HepG2 (cell line): ENCODE measurements at regions not wholly inside any gene's neighbourhood (a gene's known extent, or its start where the extent isn't known, plus 50 kb on each side); places are given as distances from the start of the nearest gene placed in this dataset.

Experiments used
- ATAC-seq: fragments of 200-7000 bp; cut with Tn5 transposase; 3 replicates; pipeline ENCODE4 v1.9.1; 2020; ENCODE audit warnings: mild to moderate bottlenecking, moderate library complexity
- BruUV-seq: library from RNA; stranded (reverse); fragments of 400-500 nt; replicated peaks from 2 replicates; lab custom pipeline; 2021; lab: Mats Ljungman, UMichigan
- CTCF ChIA-PET: fragments of 300-600 bp; formaldehyde crosslinking; extraction: SDS; loops from one replicate; lab custom pipeline; 2021; ENCODE audit warnings: low total read pairs, inconsistent platforms, low intra/inter-chr PET ratio; lab: Yijun Ruan, JAX
- POLR2A ChIA-PET: fragments of 350-600 bp; sonication (Branson Sonifier 250); formaldehyde crosslinking; loops from one replicate; lab custom pipeline; 2020; ENCODE audit warnings: antibody characterized with exemption, inconsistent platforms; lab: Yijun Ruan, JAX
- DNase-seq: peaks from one replicate; pipeline ENCODE4 v3.0.0-alpha.2; 2015; ENCODE audit warnings: low spot score
- FAIRE-seq: peaks from 3 replicates; lab custom pipeline; 2011; peaks lifted over from hg19 to GRCh38; lab: Jason Lieb, UNC
- H2AFZ ChIP-seq: one replicate; pipeline ENCODE4 v1.6.1; 2011; ENCODE audit warnings: low read length, inconsistent platforms
- H3K27ac ChIP-seq: fragments of 300-600 bp; 3 replicates; pipeline ENCODE4 v1.8.0; 2011; ENCODE audit warnings: mixed run types, mild to moderate bottlenecking, mixed read lengths, low read length, inconsistent platforms; ENCODE audit not compliant: insufficient read depth; ENCODE audit errors: extremely low read length
- H3K27me3 ChIP-seq, 2 experiments: fragments of 200-600 bp in 1 of 2; 2 replicates in 1 of 2; 3 replicates in 1 of 2; pipeline versions ENCODE4 v1.6.0 to v1.8.0; 2011; ENCODE audit warnings: low read length in 2 of 2, mild to moderate bottlenecking in 2 of 2, moderate library complexity in 2 of 2, inconsistent platforms in 1 of 2; ENCODE audit not compliant: insufficient read depth in 2 of 2, control insufficient read depth in 1 of 2
- H3K36me3 ChIP-seq, 2 experiments: fragments of 200-600 bp in 1 of 2; replicated peaks in 1 of 2; 2 replicates in 1 of 2; 3 replicates in 1 of 2; pipeline versions ENCODE4 v1.5.1 to v1.8.0; 2011; ENCODE audit warnings: low read length in 2 of 2, inconsistent platforms in 1 of 2; ENCODE audit not compliant: insufficient read depth in 2 of 2, control insufficient read depth in 1 of 2
- H3K4me1 ChIP-seq: 2 replicates; pipeline ENCODE4 v1.5.1; 2012; ENCODE audit warnings: low read length, inconsistent platforms; ENCODE audit not compliant: insufficient read depth
- H3K4me2 ChIP-seq: 2 replicates; pipeline ENCODE4 v1.6.0; 2011; ENCODE audit warnings: low read depth, low read length, inconsistent platforms
- H3K4me3 ChIP-seq, 3 experiments: fragments of 200-600 bp in 1 of 3; sonication (generic), shearing (Covaris generic) in 1 of 3; replicated peaks in 1 of 3; 2 replicates each; pipeline ENCODE4 v1.5.1; 2011 to 2016; ENCODE audit warnings: low read length in 3 of 3, inconsistent platforms in 2 of 3, low read depth in 2 of 3, mild to moderate bottlenecking in 2 of 3, control low read depth in 1 of 3, mixed read lengths in 1 of 3; ENCODE audit not compliant: insufficient read depth in 1 of 3
- H3K79me2 ChIP-seq: one replicate; pipeline ENCODE4 v1.6.1; 2011; ENCODE audit warnings: low read length, inconsistent platforms; ENCODE audit not compliant: insufficient read depth
- H3K9ac ChIP-seq: 2 replicates; pipeline ENCODE4 v1.6.0; 2011; ENCODE audit warnings: mild to moderate bottlenecking, low read depth, low read length, inconsistent platforms; ENCODE audit not compliant: insufficient read depth
- H3K9me3 ChIP-seq: 2 replicates; pipeline ENCODE4 v1.5.1; 2012; ENCODE audit warnings: mild to moderate bottlenecking, low read length
- H4K20me1 ChIP-seq: 2 replicates; pipeline ENCODE4 v1.6.0; 2011; ENCODE audit warnings: inconsistent platforms, mild to moderate bottlenecking, low read length, moderate library complexity; ENCODE audit not compliant: insufficient read depth
- CHD4 ChIP-seq: fragments of 200-600 bp; sonication (generic); IDR thresholded peaks from 2 replicates; pipeline ENCODE4 v1.7.0; 2017; ENCODE audit warnings: mild to moderate bottlenecking, low read length, borderline replicate concordance
- EEA1 ChIP-seq: sonication (generic); formaldehyde crosslinking; IDR thresholded peaks from 2 replicates; pipeline ENCODE4 v1.5.1; 2020; ENCODE audit warnings: mild to moderate bottlenecking, missing genetic modification reagents, borderline replicate concordance
- ESRRA ChIP-seq: sonication (generic); formaldehyde crosslinking; IDR thresholded peaks from 2 replicates; pipeline ENCODE4 v1.5.1; 2020; ENCODE audit warnings: mild to moderate bottlenecking, low read depth, missing genetic modification reagents
- FOSL2 ChIP-seq: sonication (generic); formaldehyde crosslinking; IDR thresholded peaks from 2 replicates; pipeline ENCODE4 v1.4.0; 2020; ENCODE audit warnings: missing genetic modification reagents
- GZF1 ChIP-seq: sonication (generic); formaldehyde crosslinking; IDR thresholded peaks from 2 replicates; pipeline ENCODE4 v1.5.1; 2020; ENCODE audit warnings: mild to moderate bottlenecking, missing genetic modification reagents
- ISL2 ChIP-seq: sonication (generic); formaldehyde crosslinking; IDR thresholded peaks from 2 replicates; pipeline ENCODE4 v1.5.0; 2020; ENCODE audit warnings: missing genetic modification reagents
- MXD4 ChIP-seq: IDR thresholded peaks from 2 replicates; pipeline ENCODE4 v1.6.1; 2016; ENCODE audit warnings: mild to moderate bottlenecking, missing biosample characterization, missing genetic modification reagents
- NFE2L2 ChIP-seq: fragments of 150-350 bp; IDR thresholded peaks from 2 replicates; pipeline ENCODE4 v1.6.1; 2014; ENCODE audit warnings: low read length
- NR2F1 ChIP-seq, 2 experiments: fragments of 450-650 bp in 1 of 2; formaldehyde crosslinking in 1 of 2; IDR thresholded peaks; 2 replicates each; pipeline versions ENCODE4 v1.5.0 to v1.6.1; 2016 to 2020; ENCODE audit warnings: mild to moderate bottlenecking in 1 of 2, missing compliant biosample characterization in 1 of 2, missing genetic modification reagents in 1 of 2, moderate library complexity in 1 of 2
- NR2F6 ChIP-seq, 2 experiments: IDR thresholded peaks; 2 replicates each; pipeline ENCODE4 v1.6.1; 2016; ENCODE audit warnings: antibody characterized with exemption in 1 of 2, mild to moderate bottlenecking in 1 of 2
- TCF12 ChIP-seq, 2 experiments: fragments of 450-650 bp in 1 of 2; sonication (generic) in 1 of 2; formaldehyde crosslinking in 1 of 2; IDR thresholded peaks; 2 replicates each; pipeline versions ENCODE4 v1.6.1 to v1.8.0; 2017 to 2022; ENCODE audit warnings: antibody characterized with exemption in 1 of 2, mild to moderate bottlenecking in 1 of 2, missing genetic modification reagents in 1 of 2, moderate library complexity in 1 of 2
- ZBTB7A ChIP-seq: sonication (generic); formaldehyde crosslinking; IDR thresholded peaks from 2 replicates; pipeline ENCODE4 v1.8.0; 2022; ENCODE audit warnings: mild to moderate bottlenecking, missing genetic modification reagents
- ZNF414 ChIP-seq: sonication (generic); formaldehyde crosslinking; IDR thresholded peaks from 2 replicates; pipeline ENCODE4 v1.5.0; 2020; ENCODE audit warnings: missing genetic modification reagents
- WGBS: methylation state at CpG from one replicate; pipeline ENCODE4 v1.1.6; 2017; ENCODE audit warnings: low lambda C conversion rate; 5-methylcytosine and 5-hydroxymethylcytosine counted together
- in situ Hi-C: cut with HindIII; loops from 2 replicates; pipeline ENCODE4 v1.10.0; 2017; ENCODE audit warnings: low pct_unique_long_range_greater_than_20kb; ENCODE audit not compliant: extremely low pct_ligation_motif_present
- intact Hi-C: fragments of 100-400 bp; cut with micrococcal nuclease; formaldehyde crosslinking; loops from one replicate; pipeline ENCODE4 v1.10.0; 2022; ENCODE audit not compliant: unreplicated experiment
- TF ChIP-seq, protein P1 (sequence below): sonication (generic); formaldehyde crosslinking; IDR thresholded peaks from 2 replicates; pipeline ENCODE4 v1.8.1; 2023; ENCODE audit warnings: mild to moderate bottlenecking, inconsistent platforms, moderate library complexity, missing genetic modification reagents, borderline replicate concordance
- TF ChIP-seq, protein P2 (sequence below): fragments of 450-650 bp; IDR thresholded peaks from 2 replicates; pipeline ENCODE4 v1.6.1; 2016
- TF ChIP-seq, protein P3 (sequence below): sonication (generic); formaldehyde crosslinking; IDR thresholded peaks from 2 replicates; pipeline ENCODE4 v1.8.0; 2022; ENCODE audit warnings: missing genetic modification reagents, mild to moderate bottlenecking, inconsistent platforms, borderline replicate concordance

DNA sequence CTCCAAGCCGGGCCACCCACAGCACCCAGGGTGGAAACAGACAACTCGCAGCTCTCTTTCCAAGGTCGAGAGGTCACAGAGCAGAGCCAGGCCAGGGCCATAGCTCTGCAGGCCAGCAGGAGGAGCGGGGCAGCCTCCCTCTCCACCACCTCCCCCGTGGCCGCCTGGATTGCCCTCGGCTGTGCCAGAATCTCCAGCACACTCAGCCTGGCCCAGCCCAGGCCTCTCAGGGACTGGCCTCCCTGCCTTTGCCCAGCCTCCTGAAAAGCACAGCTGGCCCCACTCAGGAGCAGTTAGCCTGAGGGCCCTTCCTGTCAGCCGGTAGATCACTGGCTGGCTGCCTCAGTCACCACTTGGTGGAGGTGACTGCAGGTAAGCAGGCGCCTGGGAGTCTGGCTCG lies 85.8 kb upstream of the SEC14L1 start:
- POLR2A ChIA-PET: no interaction called here
- no peak for DNase-seq
- intact Hi-C loops: no loop called here

DNA sequence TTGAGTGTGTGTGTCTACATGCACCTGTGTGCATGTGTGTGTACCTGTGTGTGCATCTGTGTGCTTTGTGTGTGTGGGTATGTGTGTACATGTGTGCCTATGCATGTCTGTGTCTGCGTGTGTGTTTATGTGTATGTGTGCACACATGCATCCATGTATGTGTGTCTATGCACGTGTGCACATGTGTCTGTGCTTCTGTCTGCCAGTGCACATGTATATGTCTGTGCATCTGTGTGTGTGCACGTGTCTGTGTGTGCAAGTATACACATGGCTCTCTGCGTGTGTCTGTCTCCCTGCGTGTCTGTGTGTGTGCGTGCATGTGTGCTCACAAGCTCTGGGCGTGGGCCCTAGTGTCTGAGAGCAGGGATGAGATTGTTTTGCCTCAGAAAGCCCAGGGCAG lies 85.3 kb upstream of the SEC14L1 start:
- in situ Hi-C loops (loop anchor here (5.0 kb wide), 1 partner anchor 43 kb away; no protein-coding TSS in a partner anchor), intact Hi-C loops (no loop called here)
- no peak overlapping the region for H3K27ac ChIP-seq
- CTCF ChIA-PET: interaction anchor here (0.9 to 3.1 kb wide), 3 partner anchors 44 to 189 kb away, joined by 3 to 29 read pairs (median 23); partner anchors contain the start of gene MGAT5B
- BruUV-seq: no TSS peak
- no peaks in the 10 kb centered on the region for H3K79me2 ChIP-seq
- H3K27me3 ChIP-seq: peaks cover 29 to 81% of the 10 kb centered on the region in 2 experiments
- H3K9me3 ChIP-seq: no peaks in the 10 kb centered on the region
- H3K4me3 ChIP-seq: no peak overlapping the region
- no peak overlapping the region for H2AFZ ChIP-seq
- FAIRE-seq: peak; percentile 21
- 56% methylated on average over 5 of the region's 7 CpGs for WGBS
- no peaks in the 10 kb centered on the region for H3K36me3 ChIP-seq
- H3K9ac ChIP-seq: no peak overlapping the region
- peaks cover 9% of the 10 kb centered on the region for H3K4me1 ChIP-seq
- DNase-seq: no peak
- H3K4me2 ChIP-seq: no peak overlapping the region
- POLR2A ChIA-PET: no interaction called here
- ATAC-seq: no peak
- no peaks in the 10 kb centered on the region; the same call in 1 of the 2 replicates for H4K20me1 ChIP-seq
- TF ChIP-seq, protein P1, sequence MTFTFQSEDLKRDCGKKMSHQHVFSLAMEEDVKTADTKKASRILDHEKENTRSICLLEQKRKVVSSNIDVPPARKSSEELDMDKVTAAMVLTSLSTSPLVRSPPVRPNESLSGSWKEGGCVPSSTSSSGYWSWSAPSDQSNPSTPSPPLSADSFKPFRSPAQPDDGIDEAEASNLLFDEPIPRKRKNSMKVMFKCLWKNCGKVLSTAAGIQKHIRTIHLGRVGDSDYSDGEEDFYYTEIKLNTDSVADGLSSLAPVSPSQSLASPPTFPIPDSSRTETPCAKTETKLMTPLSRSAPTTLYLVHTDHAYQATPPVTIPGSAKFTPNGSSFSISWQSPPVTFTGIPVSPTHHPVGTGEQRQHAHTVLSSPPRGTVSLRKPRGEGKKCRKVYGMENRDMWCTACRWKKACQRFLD (CRISPR knock-in tag): no peak
- TF ChIP-seq ISL2 (no peak), ZNF414 (CRISPR knock-in tag) (no peak), ZBTB7A (CRISPR knock-in tag) (0 out of 2 replicates have a peak, but pooled peaks have one; percentile 41), TCF12 (IDR thresholded peaks at IDR 0.05) (no peak), TCF12 (CRISPR knock-in tag; IDR thresholded peaks at IDR 0.05) (no peak), MXD4 (CRISPR knock-in tag) (no peak), GZF1 (no peak), NFE2L2 (no peak)
- TF ChIP-seq, protein P2, sequence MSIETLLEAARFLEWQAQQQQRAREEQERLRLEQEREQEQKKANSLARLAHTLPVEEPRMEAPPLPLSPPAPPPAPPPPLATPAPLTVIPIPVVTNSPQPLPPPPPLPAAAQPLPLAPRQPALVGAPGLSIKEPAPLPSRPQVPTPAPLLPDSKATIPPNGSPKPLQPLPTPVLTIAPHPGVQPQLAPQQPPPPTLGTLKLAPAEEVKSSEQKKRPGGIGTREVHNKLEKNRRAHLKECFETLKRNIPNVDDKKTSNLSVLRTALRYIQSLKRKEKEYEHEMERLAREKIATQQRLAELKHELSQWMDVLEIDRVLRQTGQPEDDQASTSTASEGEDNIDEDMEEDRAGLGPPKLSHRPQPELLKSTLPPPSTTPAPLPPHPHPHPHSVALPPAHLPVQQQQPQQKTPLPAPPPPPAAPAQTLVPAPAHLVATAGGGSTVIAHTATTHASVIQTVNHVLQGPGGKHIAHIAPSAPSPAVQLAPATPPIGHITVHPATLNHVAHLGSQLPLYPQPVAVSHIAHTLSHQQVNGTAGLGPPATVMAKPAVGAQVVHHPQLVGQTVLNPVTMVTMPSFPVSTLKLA: peak; percentile 98

More for the DNA sequence above, 85.8 kb upstream of the SEC14L1 start:
- no peak overlapping the region for H3K9ac ChIP-seq
- ATAC-seq (peak; percentile 71), FAIRE-seq (no peak)
- no peaks in the 10 kb centered on the region for H3K79me2 ChIP-seq
- no peak overlapping the region for H3K4me2 ChIP-seq
- no peak overlapping the region for H2AFZ ChIP-seq
- no peaks in the 10 kb centered on the region; the same call in 1 of the 2 replicates for H4K20me1 ChIP-seq
- no peak overlapping the region for H3K4me3 ChIP-seq
- in situ Hi-C loops: loop anchor here (5.0 kb wide), 1 partner anchor 43 kb away; no protein-coding TSS in a partner anchor
- CTCF ChIA-PET: no interaction called here
- peaks cover 29 to 82% of the 10 kb centered on the region in 2 experiments for H3K27me3 ChIP-seq
- 0 out of 4 replicates have a peak, but pooled peaks have one; percentile 32 to 42 for TF ChIP-seq NR2F1 (CRISPR knock-in tag; IDR thresholded peaks at IDR 0.05)
- no peak for TF ChIP-seq FOSL2 (CRISPR knock-in tag)
- peak; percentile 52; the same call in 1 of the 2 replicates for TF ChIP-seq NR2F6 (IDR thresholded peaks at IDR 0.05)
- TF ChIP-seq NR2F6 (CRISPR knock-in tag; IDR thresholded peaks at IDR 0.05): peak; percentile 59; the same call in 1 of the 2 replicates
- TF ChIP-seq ESRRA: peak; percentile 68; the same call in 1 of the 2 replicates
- TF ChIP-seq EEA1 (CRISPR knock-in tag): 0 out of 2 replicates have a peak, but pooled peaks have one; percentile 31
- TF ChIP-seq CHD4: no peak
- TF ChIP-seq, protein P3, sequence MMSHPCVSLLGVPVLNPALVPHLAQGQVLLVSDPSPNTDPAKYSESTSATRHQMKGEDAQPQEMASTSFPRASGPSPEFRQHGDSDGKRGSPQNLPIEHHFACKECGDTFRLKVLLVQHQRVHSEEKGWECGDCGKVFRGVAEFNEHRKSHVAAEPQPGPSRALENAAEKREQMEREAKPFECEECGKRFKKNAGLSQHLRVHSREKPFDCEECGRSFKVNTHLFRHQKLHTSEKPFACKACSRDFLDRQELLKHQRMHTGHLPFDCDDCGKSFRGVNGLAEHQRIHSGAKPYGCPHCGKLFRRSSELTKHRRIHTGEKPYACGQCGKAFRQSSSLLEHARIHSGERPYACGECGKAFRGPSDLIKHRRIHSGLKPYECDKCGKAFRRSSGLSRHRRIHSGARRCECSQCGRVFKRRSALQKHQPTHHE (CRISPR knock-in tag): no peak
- no peaks in the 10 kb centered on the region for H3K9me3 ChIP-seq
- H3K4me1 ChIP-seq: peaks cover 9% of the 10 kb centered on the region
- no peaks in the 10 kb centered on the region for H3K36me3 ChIP-seq
- WGBS: 5% methylated on average over 8 of the region's 10 CpGs
- no peak overlapping the region for H3K27ac ChIP-seq
- no TSS peak for BruUV-seq
